Endothelial cell of umbilical vein (primary cell): ENCODE measurements at regions not wholly inside any gene's neighbourhood (a gene's known extent, or its start where the extent isn't known, plus 50 kb on each side); places are given as distances from the start of the nearest gene placed in this dataset.

Experiments
- BruUV-seq: library from RNA; stranded (reverse); fragments of 400-500 nt; replicated peaks from 2 replicates; lab custom pipeline; 2021; lab: Mats Ljungman, UMichigan
- CTCF ChIA-PET: fragments of 300-600, 350-600 bp; sonication (Branson Sonifier 250); formaldehyde crosslinking; loops from one replicate; lab custom pipeline; 2021; ENCODE audit warnings: antibody characterized with exemption, inconsistent platforms; lab: Charles Lee
- POLR2A ChIA-PET: fragments of 300-600, 350-600 bp; sonication (Branson Sonifier 250); formaldehyde crosslinking; loops from one replicate; lab custom pipeline; 2021; ENCODE audit warnings: antibody characterized with exemption, inconsistent platforms; lab: Charles Lee
- DNase-seq: peaks from one replicate; pipeline ENCODE4 v3.0.0-alpha.2; 2011; ENCODE audit warnings: low read depth, low spot score
- FAIRE-seq: peaks from 2 replicates; lab custom pipeline; 2011; peaks lifted over from hg19 to GRCh38; lab: Jason Lieb, UNC
- H2AFZ ChIP-seq: 2 replicates; pipeline ENCODE4 v1.6.0; 2012; ENCODE audit warnings: low read depth, low read length, control low read depth, inconsistent platforms
- H3K27ac ChIP-seq: 2 replicates; pipeline ENCODE4 v1.5.1; 2011; ENCODE audit warnings: low read depth, mild to moderate bottlenecking, control low read depth, low read length, moderate library complexity; ENCODE audit not compliant: insufficient read depth
- H3K27me3 ChIP-seq, 2 experiments: 2 replicates each; pipeline versions ENCODE4 v1.6.0 to v1.6.1; 2011; ENCODE audit warnings: low read length in 2 of 2, mixed read lengths in 1 of 2; ENCODE audit not compliant: control insufficient read depth in 2 of 2, insufficient read depth in 2 of 2
- H3K36me3 ChIP-seq, 2 experiments: 2 replicates in 1 of 2; 3 replicates in 1 of 2; pipeline ENCODE4 v1.5.1; 2011; ENCODE audit warnings: low read length in 2 of 2, mild to moderate bottlenecking in 1 of 2, moderate library complexity in 1 of 2; ENCODE audit not compliant: control insufficient read depth in 2 of 2, insufficient read depth in 2 of 2; ENCODE audit errors: extremely low read depth in 1 of 2
- H3K4me1 ChIP-seq: 3 replicates; pipeline ENCODE4 v1.5.1; 2011; ENCODE audit warnings: mild to moderate bottlenecking, low read length; ENCODE audit not compliant: control insufficient read depth, insufficient read depth; ENCODE audit errors: extremely low read depth
- H3K4me2 ChIP-seq: 2 replicates; pipeline ENCODE4 v1.6.1; 2011; ENCODE audit warnings: low read length, control low read depth, mixed read lengths; ENCODE audit not compliant: insufficient read depth
- H3K4me3 ChIP-seq, 3 experiments: fragments of 200-600 bp in 1 of 3; sonication (generic), shearing (Covaris generic) in 1 of 3; replicated peaks in 1 of 3; 2 replicates each; pipeline ENCODE4 v1.5.1; 2011 to 2016; ENCODE audit warnings: control low read depth in 3 of 3, low read length in 3 of 3, mild to moderate bottlenecking in 2 of 3, inconsistent platforms in 1 of 3, low read depth in 1 of 3, moderate library complexity in 1 of 3; ENCODE audit not compliant: insufficient read depth in 1 of 3
- H3K79me2 ChIP-seq: 2 replicates; pipeline ENCODE4 v1.6.0; 2012; ENCODE audit warnings: low read length, inconsistent platforms; ENCODE audit not compliant: control insufficient read depth, insufficient read depth
- H3K9ac ChIP-seq: replicated peaks from 2 replicates; pipeline ENCODE3; 2011; ENCODE audit warnings: low read length, control low read depth; ENCODE audit not compliant: insufficient read depth; ENCODE audit errors: extremely low read depth
- H3K9me1 ChIP-seq: replicated peaks from 3 replicates; pipeline ENCODE4 v1.6.0; 2011; ENCODE audit warnings: mild to moderate bottlenecking, low read length; ENCODE audit not compliant: control insufficient read depth, insufficient read depth; ENCODE audit errors: extremely low read depth
- H3K9me3 ChIP-seq: replicated peaks from 2 replicates; pipeline ENCODE4 v1.5.1; 2012; ENCODE audit warnings: low read length, inconsistent platforms; ENCODE audit not compliant: control insufficient read depth, insufficient read depth
- H4K20me1 ChIP-seq: replicated peaks from 2 replicates; pipeline ENCODE3; 2011; ENCODE audit warnings: mild to moderate bottlenecking, low read length; ENCODE audit not compliant: control insufficient read depth, insufficient read depth; ENCODE audit errors: extremely low read depth
- EZH2 ChIP-seq: IDR thresholded peaks from 2 replicates; pipeline ENCODE4 v1.6.1; 2012; ENCODE audit warnings: borderline replicate concordance, low read depth, mild to moderate bottlenecking, moderate library complexity, low read length, inconsistent platforms; ENCODE audit not compliant: severe bottlenecking
- FOS ChIP-seq: IDR thresholded peaks from 2 replicates; pipeline ENCODE4 v1.6.1; 2011; ENCODE audit warnings: mild to moderate bottlenecking, low read length, moderate library complexity, borderline replicate concordance; ENCODE audit not compliant: insufficient read depth
- GATA2 ChIP-seq: IDR thresholded peaks from 2 replicates; pipeline ENCODE4 v1.7.0; 2011; ENCODE audit warnings: low read depth, mild to moderate bottlenecking, moderate library complexity, mixed read lengths, low read length; ENCODE audit not compliant: insufficient read length, insufficient read depth
- JUN ChIP-seq: IDR thresholded peaks from 2 replicates; pipeline ENCODE4 v1.6.1; 2011; ENCODE audit warnings: borderline replicate concordance, low read depth; ENCODE audit not compliant: insufficient read length, insufficient read depth
- MYC ChIP-seq: IDR thresholded peaks from one replicate; pipeline ENCODE4 v1.6.1; 2011; ENCODE audit warnings: mild to moderate bottlenecking, low read depth, low read length
- POLR2A ChIP-seq: IDR thresholded peaks from 2 replicates; pipeline ENCODE4 v1.6.1; 2012; ENCODE audit warnings: low read depth, mild to moderate bottlenecking, control low read depth, low read length
- POLR2AphosphoS5 ChIP-seq: IDR thresholded peaks from 2 replicates; pipeline ENCODE4 v1.6.1; 2012; ENCODE audit warnings: low read depth, mild to moderate bottlenecking, control low read depth, low read length, moderate library complexity; ENCODE audit not compliant: insufficient read depth
- dilution Hi-C: fragments of 300-500 bp; cut with MboI; formaldehyde crosslinking; loops from one replicate; pipeline ENCODE4 v1.15.0; 2019; ENCODE audit warnings: low sequenced_read_pairs; ENCODE audit not compliant: extremely low pct_ligation_motif_present
- intact Hi-C: fragments of 100-400 bp; cut with micrococcal nuclease; formaldehyde crosslinking; loops from one replicate; pipeline ENCODE4 v1.10.0; 2022
- TF ChIP-seq, protein P1 (sequence below): IDR thresholded peaks from 2 replicates; pipeline ENCODE4 v1.6.1; 2011; ENCODE audit not compliant: insufficient read depth, insufficient read length
- TF ChIP-seq, protein P2 (sequence below), 2 donors: IDR thresholded peaks; 1 replicate in 1 of 2; 2 replicates in 1 of 2; pipeline ENCODE4 v1.5.1; 2011; ENCODE audit warnings: low read length in 2 of 2, mild to moderate bottlenecking in 2 of 2, moderate library complexity in 2 of 2, control low read depth in 1 of 2, inconsistent platforms in 1 of 2, low read depth in 1 of 2; ENCODE audit not compliant: insufficient read depth in 1 of 2; ENCODE audit errors: extremely low read depth in 1 of 2

- Histone ChIP-seq H3K9ac (no peak overlapping the region), H3K27ac (no peak overlapping the region), H3K36me3 (no peaks in the 10 kb centered on the region), H3K9me3 (no peaks in the 10 kb centered on the region), H3K4me1 (no peaks in the 10 kb centered on the region), H2AFZ (no peak overlapping the region), H3K27me3 (peaks cover 23 to 33% of the 10 kb centered on the region in 2 experiments), H4K20me1 (no peaks in the 10 kb centered on the region), H3K4me3 (no peak overlapping the region), H3K9me1 (no peaks in the 10 kb centered on the region), H3K79me2 (no peaks in the 10 kb centered on the region), H3K4me2 (no peak overlapping the region)
- CTCF ChIA-PET = interaction anchor here (1.0 kb wide), 1 partner anchor 11 kb away, joined by 3 read pairs; no protein-coding TSS in a partner anchor
- POLR2A ChIA-PET = interaction anchor here (0.5 kb wide), 1 partner anchor 45 kb away, joined by 8 read pairs; no protein-coding TSS in a partner anchor
- TF ChIP-seq JUN = no peak
- no peak for TF ChIP-seq POLR2A
- TF ChIP-seq, protein P1, sequence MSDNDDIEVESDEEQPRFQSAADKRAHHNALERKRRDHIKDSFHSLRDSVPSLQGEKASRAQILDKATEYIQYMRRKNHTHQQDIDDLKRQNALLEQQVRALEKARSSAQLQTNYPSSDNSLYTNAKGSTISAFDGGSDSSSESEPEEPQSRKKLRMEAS = no peak
- dilution Hi-C loops (no loop called here), intact Hi-C loops (no loop called here)
- DNase-seq (no peak), FAIRE-seq (no peak)
- no TSS peak for BruUV-seq
Measured at GRCh38 chr11:27250867-27251665, 111.9 kb downstream of the CCDC34 start.

DNA sequence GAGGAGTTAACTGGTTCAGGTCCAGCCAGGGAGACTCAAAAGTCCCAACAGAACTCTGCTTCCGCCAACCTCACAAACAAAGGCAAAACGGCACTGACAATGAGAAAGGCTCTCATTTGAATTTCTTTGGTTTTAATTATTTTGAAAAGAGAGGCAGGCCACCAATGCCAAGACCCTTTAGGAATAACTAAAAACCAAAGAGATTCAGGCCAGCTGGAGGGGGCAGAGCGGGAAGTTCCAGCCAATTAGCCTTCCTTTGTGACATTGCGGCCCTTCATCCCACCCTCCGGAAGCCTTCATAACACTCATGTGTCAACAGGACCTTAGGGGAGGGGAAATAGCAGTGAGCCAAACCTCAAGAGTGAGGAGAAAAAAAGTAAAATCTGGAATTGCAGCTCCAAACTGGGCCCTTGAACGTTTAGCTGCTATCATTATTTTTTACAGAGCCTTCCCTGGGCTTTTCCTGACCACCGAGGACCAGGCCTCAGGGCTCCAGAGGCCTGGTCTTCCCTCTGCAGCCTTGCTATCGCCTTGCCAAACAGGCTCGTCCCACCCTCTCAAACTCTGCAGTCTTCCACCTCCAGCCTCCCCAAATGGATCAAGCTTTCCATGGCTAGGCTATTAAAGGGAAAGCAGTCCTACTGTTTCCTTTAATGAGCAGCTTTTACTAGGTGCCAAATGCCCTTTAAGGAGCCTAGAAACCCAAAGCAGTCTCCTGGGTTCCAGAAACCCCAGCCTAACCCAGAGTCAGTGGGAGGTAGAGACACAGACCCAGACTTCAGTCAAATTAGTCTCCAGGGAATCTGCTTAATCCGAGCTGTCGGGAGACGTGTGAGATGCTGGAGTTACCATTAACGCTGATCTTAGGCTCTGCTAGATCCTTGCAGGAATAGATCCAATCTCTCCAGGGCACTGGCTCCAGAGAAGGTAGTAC, 114.2 kb downstream of the CCDC34 start:
- FAIRE-seq (no peak), DNase-seq (no peak)
- Histone ChIP-seq H3K4me1 (no peaks in the 10 kb centered on the region), H3K36me3 (no peaks in the 10 kb centered on the region), H3K4me2 (no peak overlapping the region), H3K79me2 (no peaks in the 10 kb centered on the region), H2AFZ (no peak overlapping the region), H3K9ac (no peak overlapping the region), H3K9me3 (no peaks in the 10 kb centered on the region), H4K20me1 (no peaks in the 10 kb centered on the region), H3K9me1 (no peaks in the 10 kb centered on the region), H3K27ac (no peak overlapping the region), H3K27me3 (peaks cover 18 to 28% of the 10 kb centered on the region in 2 experiments), H3K4me3 (no peak overlapping the region)
- ChIA-PET CTCF (interaction anchor here (1.1 to 1.4 kb wide), 2 partner anchors 17 to 48 kb away, joined by 3 to 8 read pairs; no protein-coding TSS in a partner anchor), POLR2A (no interaction called here)
- no TSS peak for BruUV-seq
- TF ChIP-seq FOS = no peak
- TF ChIP-seq MYC = no peak
- no peak for TF ChIP-seq JUN
- no peak for TF ChIP-seq GATA2
- TF ChIP-seq POLR2AphosphoS5 = no peak
- TF ChIP-seq POLR2A = no peak
- TF ChIP-seq, protein P2, sequence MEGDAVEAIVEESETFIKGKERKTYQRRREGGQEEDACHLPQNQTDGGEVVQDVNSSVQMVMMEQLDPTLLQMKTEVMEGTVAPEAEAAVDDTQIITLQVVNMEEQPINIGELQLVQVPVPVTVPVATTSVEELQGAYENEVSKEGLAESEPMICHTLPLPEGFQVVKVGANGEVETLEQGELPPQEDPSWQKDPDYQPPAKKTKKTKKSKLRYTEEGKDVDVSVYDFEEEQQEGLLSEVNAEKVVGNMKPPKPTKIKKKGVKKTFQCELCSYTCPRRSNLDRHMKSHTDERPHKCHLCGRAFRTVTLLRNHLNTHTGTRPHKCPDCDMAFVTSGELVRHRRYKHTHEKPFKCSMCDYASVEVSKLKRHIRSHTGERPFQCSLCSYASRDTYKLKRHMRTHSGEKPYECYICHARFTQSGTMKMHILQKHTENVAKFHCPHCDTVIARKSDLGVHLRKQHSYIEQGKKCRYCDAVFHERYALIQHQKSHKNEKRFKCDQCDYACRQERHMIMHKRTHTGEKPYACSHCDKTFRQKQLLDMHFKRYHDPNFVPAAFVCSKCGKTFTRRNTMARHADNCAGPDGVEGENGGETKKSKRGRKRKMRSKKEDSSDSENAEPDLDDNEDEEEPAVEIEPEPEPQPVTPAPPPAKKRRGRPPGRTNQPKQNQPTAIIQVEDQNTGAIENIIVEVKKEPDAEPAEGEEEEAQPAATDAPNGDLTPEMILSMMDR (IDR thresholded peaks at IDR 0.05; ENCODE audit: extremely low read depth in 1 of 2, insufficient read depth in 1 of 2, low read depth in 1 of 2, low read length in 2 of 2) = no peak
- TF ChIP-seq EZH2 = no peak
- intact Hi-C loops = no loop called here
- dilution Hi-C loops = no loop called here
